GM12872 (cell line): ENCODE measurements at regions not wholly inside any gene's neighbourhood (a gene's known extent, or its start where the extent isn't known, plus 50 kb on each side); places are given as distances from the start of the nearest gene placed in this dataset.

ENCODE experiments used
- CTCF ChIP-seq: IDR thresholded peaks from 3 replicates; pipeline ENCODE4 v1.5.1; 2011; ENCODE audit warnings: low read depth, mild to moderate bottlenecking, low read length, moderate library complexity; ENCODE audit not compliant: insufficient read depth

DNA sequence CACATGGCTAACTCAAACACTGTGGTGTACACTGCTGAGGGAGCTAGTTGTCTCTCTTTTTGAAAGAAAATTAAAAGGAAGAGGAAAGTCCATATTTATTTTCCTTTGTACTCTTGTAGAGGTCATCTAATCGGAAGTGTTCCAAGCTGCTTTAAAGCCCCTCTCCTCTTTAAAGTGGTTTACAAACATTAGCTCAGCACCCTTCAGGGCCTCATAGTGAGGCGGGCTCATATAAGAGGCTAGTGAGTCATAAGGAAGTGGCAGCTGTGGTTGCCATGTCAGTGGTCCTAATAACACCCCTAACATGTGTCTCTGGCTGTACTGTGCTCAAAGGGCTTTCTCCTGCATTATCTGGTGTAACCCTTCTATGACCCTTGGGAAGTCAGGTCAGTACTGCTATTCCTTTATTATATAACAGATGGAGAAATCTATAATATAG, 104.4 kb upstream of the SERBP1 start:
- no peak for TF ChIP-seq CTCF

DNA sequence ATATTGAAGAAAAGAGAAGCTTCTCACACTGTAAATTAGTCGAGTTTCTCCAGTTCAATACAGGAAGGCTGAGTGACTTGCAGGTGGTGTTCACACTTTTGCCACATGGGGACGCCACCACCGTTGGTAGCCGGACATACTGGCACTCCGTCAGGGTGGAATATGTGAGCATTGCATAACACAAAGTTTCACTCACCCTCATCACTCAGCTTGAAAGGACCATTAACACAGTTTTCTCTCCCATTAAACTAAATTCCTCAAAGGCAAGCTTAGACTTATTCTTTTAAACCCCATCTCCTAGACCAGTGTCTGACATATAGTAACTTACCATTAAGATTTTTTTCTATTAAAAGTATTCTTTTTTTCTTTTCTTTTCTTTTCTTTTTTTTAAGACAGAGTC, 105.3 kb upstream of the SERBP1 start:
- TF ChIP-seq CTCF, result peak; percentile 91

DNA sequence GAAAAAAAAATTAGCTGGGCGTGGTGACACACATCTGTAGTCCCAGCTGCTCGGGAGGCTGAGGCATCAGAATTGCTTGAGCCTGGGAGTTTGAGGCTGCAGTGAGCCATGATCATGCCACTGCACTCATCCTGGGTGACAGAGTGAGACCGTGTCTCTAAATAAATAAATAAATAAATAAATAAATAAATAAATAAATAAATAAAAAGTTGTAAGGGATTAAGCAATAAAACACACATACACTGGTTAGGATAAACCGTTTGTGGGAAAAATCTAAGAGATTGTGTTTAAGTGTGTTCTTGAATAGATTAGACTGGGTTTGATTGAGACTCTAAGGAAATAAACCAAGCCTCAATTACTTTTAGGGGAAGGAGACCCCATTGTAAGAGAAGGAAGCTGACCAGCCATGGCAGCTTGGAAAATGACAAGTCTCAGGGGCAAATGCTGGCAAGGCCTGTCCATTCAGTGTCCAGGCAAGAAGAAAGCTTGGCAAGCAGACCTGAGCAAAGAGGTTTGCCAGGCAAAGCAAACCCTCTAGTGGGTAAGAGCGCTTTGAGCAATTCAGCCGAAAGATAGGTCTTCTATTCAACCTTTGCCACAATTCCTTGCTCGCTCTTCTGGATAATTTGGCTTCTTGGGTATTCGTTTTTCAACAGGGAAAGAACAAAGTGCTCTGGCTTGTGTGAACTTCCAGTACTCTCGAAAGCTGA, 106.9 kb upstream of the SERBP1 start:
- TF ChIP-seq CTCF, result no peak

GRCh38 chr1:67537667-67538018, 107.4 kb upstream of the SERBP1 start:
- TF ChIP-seq CTCF, result no peak

DNA sequence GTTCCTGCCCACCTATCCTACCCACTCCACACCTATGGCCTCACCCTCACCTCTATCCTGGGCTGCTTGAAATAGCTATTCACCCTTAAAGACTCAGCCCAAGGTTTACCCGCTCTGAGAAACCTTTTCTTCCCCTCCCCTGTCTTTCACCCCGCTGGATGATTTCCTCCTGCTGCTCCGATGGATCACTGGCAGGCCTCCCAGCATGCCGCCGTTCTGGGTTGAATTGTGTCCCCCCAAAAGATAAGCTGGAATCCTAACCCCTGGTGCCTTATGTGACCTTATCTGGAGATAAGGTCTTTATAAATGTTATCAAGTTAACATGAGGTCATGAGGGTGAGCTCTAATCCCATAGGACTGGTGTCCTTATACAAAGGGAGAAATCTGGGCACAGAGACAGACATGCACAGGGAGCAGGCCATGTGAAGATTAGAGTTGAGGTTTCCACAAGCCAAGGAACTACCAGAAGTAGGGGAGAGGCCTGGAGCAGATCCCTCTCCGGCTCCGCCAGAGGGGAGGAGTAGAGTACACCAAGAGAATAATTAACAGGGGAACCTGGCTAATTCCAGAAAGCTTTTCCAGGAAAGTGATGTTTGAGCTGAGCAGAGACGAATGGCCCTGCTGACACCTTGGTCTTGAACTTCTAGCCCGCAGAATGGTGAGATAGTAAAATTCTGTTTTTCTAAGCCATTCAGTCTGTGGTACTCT, 110.0 kb upstream of the SERBP1 start:
- TF ChIP-seq CTCF, result no peak

DNA sequence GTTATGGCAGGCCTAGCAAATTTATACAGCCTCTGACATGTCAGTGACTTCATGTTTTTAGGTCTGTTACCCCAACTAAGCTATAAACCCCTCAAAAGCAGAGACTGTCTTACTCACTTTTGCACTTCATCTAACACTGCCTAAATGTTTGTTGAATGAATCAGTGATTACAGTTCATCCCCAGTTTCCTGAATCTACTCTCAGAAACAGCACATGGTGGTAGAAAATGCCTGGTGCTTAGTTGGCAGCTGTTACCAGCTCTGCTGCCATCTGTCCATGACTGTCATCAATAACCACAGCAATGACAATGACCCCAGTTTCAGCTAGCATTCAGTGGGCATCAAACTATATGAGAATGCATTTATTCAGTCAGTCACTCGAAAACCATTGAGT, 110.5 kb upstream of the SERBP1 start:
- TF ChIP-seq CTCF, result no peak

- TF ChIP-seq CTCF, result no peak
These were observed 112.5 kb upstream of the SERBP1 start for GRCh38 chr1:67542747-67543146.
